Right lung (tissue), 2 donors: ENCODE measurements at regions not wholly inside any gene's neighbourhood (a gene's known extent, or its start where the extent isn't known, plus 50 kb on each side); places are given as distances from the start of the nearest gene placed in this dataset.
"Not testable (repeated sequence)": the region's sequence is repeated elsewhere in the genome, so short reads cannot be mapped to it uniquely, and the experiment has no call there.

Source experiments
- DNase-seq, 2 donors: peaks; one replicate each; pipeline ENCODE4 v3.0.0-alpha.2; 2013

- not testable (repeated sequence) for DNase-seq
Observed at GRCh38 chr5:12660279-12661107, 756.2 kb upstream of the CTNND2 start.

GRCh38 chr5:12659686-12660085 lies 755.4 kb upstream of the CTNND2 start:
- no peak for DNase-seq

- DNase-seq = no peak
Observed at GRCh38 chr5:12658871-12659446, 754.7 kb upstream of the CTNND2 start.

GRCh38 chr5:12657914-12658474 lies 753.7 kb upstream of the CTNND2 start:
- not testable (repeated sequence) for DNase-seq

GRCh38 chr5:12655675-12656074 lies 751.4 kb upstream of the CTNND2 start:
- no peak for DNase-seq

DNA sequence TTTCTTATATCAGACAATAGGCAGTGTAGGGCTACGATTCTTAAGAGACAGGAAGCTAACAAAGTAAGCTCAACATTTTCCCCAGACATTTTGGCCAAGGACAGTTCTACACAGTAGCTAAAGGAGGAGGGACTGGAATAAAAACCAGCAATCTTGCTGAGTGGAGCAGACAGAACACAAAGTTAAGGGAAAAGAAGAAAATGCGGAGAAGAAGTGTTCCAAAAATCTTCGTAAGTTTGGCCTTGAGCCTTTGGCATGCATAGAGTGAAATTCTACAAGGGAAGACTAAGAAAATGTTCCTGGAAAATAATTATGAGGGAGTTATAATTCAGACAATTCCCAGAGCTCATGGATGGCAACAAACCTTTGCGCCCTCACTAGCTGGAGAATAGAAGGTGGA lies 748.0 kb upstream of the CTNND2 start:
- no peak for DNase-seq

- DNase-seq = no peak
Observed at GRCh38 chr5:12648558-12648957, 744.3 kb upstream of the CTNND2 start.

GRCh38 chr5:12647613-12648012 lies 743.4 kb upstream of the CTNND2 start:
- DNase-seq = no peak

DNA sequence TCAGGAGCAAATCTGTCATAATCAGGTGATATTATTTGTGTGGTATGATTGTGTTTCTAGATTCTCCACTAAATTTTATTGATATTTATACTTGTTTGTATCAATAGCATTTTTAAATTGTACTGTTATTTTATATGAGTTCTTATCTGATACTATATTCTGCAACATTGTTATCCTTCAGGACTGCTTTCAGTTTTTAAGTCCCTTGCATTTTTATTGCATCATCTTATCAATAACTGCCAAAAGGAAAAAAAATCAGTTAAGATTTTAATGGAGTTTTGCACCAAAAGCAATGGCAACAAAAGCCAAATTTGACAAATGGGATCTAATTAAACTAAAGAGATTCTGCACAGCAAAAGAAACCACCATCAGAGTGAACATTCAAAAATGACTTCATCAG lies 741.3 kb upstream of the CTNND2 start:
- no peak for DNase-seq

DNA sequence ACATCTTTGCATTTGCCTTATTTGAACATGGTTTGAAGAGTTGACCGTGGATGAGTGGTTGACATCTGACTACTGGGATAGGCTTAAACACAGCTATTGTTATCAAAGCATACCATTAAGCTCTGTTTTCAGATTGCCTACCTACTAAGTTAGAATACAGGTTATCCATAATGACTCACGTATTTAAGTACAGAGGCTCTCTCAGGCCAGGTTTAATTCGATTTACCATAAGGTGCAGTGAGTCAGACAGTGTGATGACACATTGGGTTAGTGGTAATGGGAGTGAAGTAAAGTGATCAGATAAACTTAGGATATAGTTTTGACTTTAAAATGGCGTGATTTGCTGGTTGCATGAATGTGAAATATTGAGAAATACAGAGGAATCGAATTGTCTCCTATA lies 732.0 kb upstream of the CTNND2 start:
- DNase-seq = no peak

GRCh38 chr5:12626556-12626955 lies 722.3 kb upstream of the CTNND2 start:
- DNase-seq = no peak

GRCh38 chr5:12625667-12626263 lies 721.5 kb upstream of the CTNND2 start:
- no peak for DNase-seq

- no peak for DNase-seq
Observed at GRCh38 chr5:12624776-12625560, 720.7 kb upstream of the CTNND2 start.

DNA sequence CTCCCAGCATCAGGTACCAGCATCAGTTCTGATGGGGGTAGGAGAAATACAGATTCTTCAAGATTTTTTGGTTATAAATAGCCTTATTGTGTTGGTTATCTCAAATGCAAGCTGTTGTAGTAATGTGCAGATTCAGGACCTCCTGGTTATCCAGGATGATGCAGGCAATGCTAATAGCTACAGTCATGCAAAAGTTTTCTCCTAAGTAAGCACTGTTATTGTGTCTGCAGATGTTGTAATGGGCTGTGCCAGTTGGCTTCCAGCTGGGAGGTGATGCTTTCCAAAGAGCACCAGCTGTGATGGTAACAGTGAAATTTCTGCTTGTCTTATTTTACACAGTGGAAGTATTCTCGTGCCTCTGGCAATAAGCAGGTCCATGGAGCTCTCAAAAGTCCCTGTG lies 719.2 kb upstream of the CTNND2 start:
- no peak for DNase-seq

GRCh38 chr5:12616093-12616492 lies 711.8 kb upstream of the CTNND2 start:
- DNase-seq = no peak

GRCh38 chr5:12615141-12615820 lies 711.0 kb upstream of the CTNND2 start:
- DNase-seq = no peak

- no peak for DNase-seq
Observed at GRCh38 chr5:12614608-12615007, 710.4 kb upstream of the CTNND2 start.

DNA sequence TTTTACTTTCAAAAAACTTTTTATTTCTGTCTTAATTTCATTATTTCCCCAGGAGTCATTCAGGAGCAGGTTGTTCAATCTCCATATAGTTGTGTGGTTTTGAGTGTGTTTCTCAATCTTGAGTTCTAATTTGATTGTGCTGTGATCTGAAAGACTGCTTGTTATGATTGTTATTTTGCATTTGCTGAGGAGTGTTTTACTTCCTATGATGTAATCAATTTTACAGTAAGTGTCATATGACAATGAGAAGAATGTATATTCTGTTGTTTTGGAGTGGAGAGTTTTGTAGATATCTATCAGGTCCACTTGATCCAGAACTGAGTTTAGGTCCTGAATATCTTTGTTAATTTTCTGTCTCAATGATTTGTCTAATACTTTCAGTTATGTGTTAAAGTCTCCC lies 706.9 kb upstream of the CTNND2 start:
- DNase-seq = no peak

GRCh38 chr5:12607817-12608216 lies 703.6 kb upstream of the CTNND2 start:
- DNase-seq = not testable (repeated sequence)

DNA sequence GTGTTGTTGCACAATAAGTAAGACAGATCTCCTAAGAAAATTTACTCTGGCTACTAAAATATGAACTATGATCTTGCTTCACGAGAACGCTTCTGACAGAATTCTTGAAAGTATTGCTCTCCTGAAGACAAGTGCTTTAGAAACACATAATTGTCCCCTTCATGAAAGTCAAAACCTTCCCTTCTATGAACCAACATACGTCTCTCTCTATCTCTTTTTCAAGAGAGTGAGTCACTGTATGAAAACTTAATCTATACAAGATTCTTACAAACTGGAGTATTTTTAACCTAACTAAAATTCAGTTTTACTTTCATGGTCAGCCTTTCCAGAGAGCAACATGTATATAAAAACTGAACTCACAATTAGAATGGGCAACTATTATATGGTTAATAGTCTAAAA lies 688.0 kb upstream of the CTNND2 start:
- DNase-seq = no peak

- DNase-seq = no peak
Observed at GRCh38 chr5:12586406-12586805, 682.2 kb upstream of the CTNND2 start.
